Nucleus accumbens (tissue), 56 donors: ENCODE measurements at regions not wholly inside any gene's neighbourhood (a gene's known extent, or its start where the extent isn't known, plus 50 kb on each side); places are given as distances from the start of the nearest gene placed in this dataset.
A peak's percentile ranks its signal among the peaks of the same experiment; 100 is the strongest.

Experiments used
- DNase-seq, 56 donors: peaks; one replicate each; lab custom pipeline; 2025; lab: John Stamatoyannopoulos, UW

GRCh38 chr16:54231919-54232318, 54.7 kb downstream of the IRX3 start:
- no peak for DNase-seq

GRCh38 chr16:54231336-54231735, 55.3 kb downstream of the IRX3 start:
- DNase-seq, result no peak

- DNase-seq, result no peak
Observed at GRCh38 chr16:54228325-54228724, 58.3 kb downstream of the IRX3 start.

- DNase-seq, result no peak
Observed at GRCh38 chr16:54226296-54227010, 60.1 kb downstream of the IRX3 start.

- no peak for DNase-seq
Observed at GRCh38 chr16:54219709-54220108, 66.9 kb downstream of the IRX3 start.

GRCh38 chr16:54216688-54217087, 69.9 kb downstream of the IRX3 start:
- DNase-seq, result no peak

- no peak for DNase-seq
Observed at GRCh38 chr16:54216268-54216667, 70.3 kb downstream of the IRX3 start.

- DNase-seq, result no peak
Observed at GRCh38 chr16:54215471-54215870, 71.1 kb downstream of the IRX3 start.

GRCh38 chr16:54213322-54213721, 73.3 kb downstream of the IRX3 start:
- DNase-seq, result no peak

GRCh38 chr16:54212893-54213292, 73.7 kb downstream of the IRX3 start:
- DNase-seq, result no peak

GRCh38 chr16:54211203-54211602, 75.4 kb downstream of the IRX3 start:
- DNase-seq, result no peak

- no peak for DNase-seq
Observed at GRCh38 chr16:54210452-54211125, 76.0 kb downstream of the IRX3 start.

GRCh38 chr16:54208237-54208636, 78.3 kb downstream of the IRX3 start:
- DNase-seq, result no peak

- DNase-seq, result no peak
Observed at GRCh38 chr16:54207837-54208236, 78.8 kb downstream of the IRX3 start.

GRCh38 chr16:54204756-54205155, 81.8 kb downstream of the IRX3 start:
- peak in 38 of 56 donors; percentile 2 to 71 (median 22) for DNase-seq

GRCh38 chr16:54203851-54204505, 82.6 kb downstream of the IRX3 start:
- no peak for DNase-seq

- no peak for DNase-seq
Observed at GRCh38 chr16:54203384-54203783, 83.2 kb downstream of the IRX3 start.
